ENCODE measurements at regions not wholly inside any gene's neighbourhood (a gene's known extent, or its start where the extent isn't known, plus 50 kb on each side); places are given as distances from the start of the nearest gene placed in this dataset.

GRCh38 chr9:3662671-3663070 lies 136.9 kb upstream of the RFX3 start:
- Histone ChIP-seq H2BK20ac (ENCODE audit: low read depth, low read length, poor library complexity, severe bottlenecking) (no peak overlapping the region), H3K9me3 (ENCODE audit: control insufficient read depth, low read depth, low read length) (no peaks in the 10 kb centered on the region), H3K27ac (ENCODE audit: insufficient read length, low read depth, low read length) (no peak overlapping the region), H3K79me2 (ENCODE audit: insufficient read depth, low read length) (no peaks in the 10 kb centered on the region), H2BK120ac (ENCODE audit: low read depth, low read length, poor library complexity, severe bottlenecking) (no peak overlapping the region), H2AK5ac (ENCODE audit: insufficient read length, low read length) (no peak overlapping the region), H3K4me2 (ENCODE audit: insufficient read depth, insufficient read length, low read length) (no peak overlapping the region), H4K8ac (replicated peaks; ENCODE audit: insufficient read length, low read depth, low read length) (no peak overlapping the region), H3K4ac (ENCODE audit: low read depth, low read length) (no peak overlapping the region), H4K5ac (ENCODE audit: insufficient read length, low read depth, low read length) (no peak overlapping the region), H3K79me1 (ENCODE audit: insufficient read depth, low read depth, low read length, poor library complexity, severe bottlenecking) (no peaks in the 10 kb centered on the region), H3K56ac (ENCODE audit: insufficient read length, low read depth, low read length) (no peak overlapping the region), H2BK15ac (ENCODE audit: low read depth, low read length) (no peak overlapping the region), H3K23ac (ENCODE audit: insufficient read length, low read depth, low read length) (no peak overlapping the region), H3K18ac (ENCODE audit: insufficient read length, low read depth, low read length) (no peak overlapping the region), H3K23me2 (ENCODE audit: insufficient read length, low read depth, low read length, poor library complexity, severe bottlenecking) (no peaks in the 10 kb centered on the region), H3K14ac (ENCODE audit: insufficient read depth, low read length) (no peak overlapping the region), H2BK12ac (ENCODE audit: insufficient read length, low read depth, low read length) (no peak overlapping the region), H3K9ac (ENCODE audit: extremely low read depth, insufficient read length, low read length) (no peak overlapping the region), H4K91ac (ENCODE audit: insufficient read length, low read depth, low read length) (no peak overlapping the region), H3K27me3 (ENCODE audit: insufficient read depth, low read length) (no peaks in the 10 kb centered on the region), H3T11ph (ENCODE audit: low read length) (no peak overlapping the region), H2AFZ (ENCODE audit: low read length) (no peak overlapping the region), H2BK5ac (ENCODE audit: insufficient read length, low read length) (no peak overlapping the region), H3K4me1 (ENCODE audit: insufficient read depth, low read length) (no peaks in the 10 kb centered on the region; the same call in 1 of the 2 replicates), H4K20me1 (ENCODE audit: control insufficient read depth, insufficient read depth, insufficient read length) (no peaks in the 10 kb centered on the region)
- no peak overlapping the region for H3K27ac Mint-ChIP-seq
- H3K36me3 Mint-ChIP-seq (ENCODE audit: insufficient read depth in 1 of 3, low read depth in 3 of 3) = no peaks in the 10 kb centered on the region
- peaks cover 12 to 18% of the 10 kb centered on the region in 2 experiments for H3K4me1 Mint-ChIP-seq
- no peak for TF ChIP-seq CTCF (conservative IDR thresholded peaks at IDR 0.05)
- no peak overlapping the region for H3K4me3 Mint-ChIP-seq
- DNase-seq = no peak
- H3K9me3 Mint-ChIP-seq = no peaks in the 10 kb centered on the region; a peak in 1 of 5 replicates
- no peaks in the 10 kb centered on the region for H3K27me3 Mint-ChIP-seq (ENCODE audit: low read depth)
- WGBS (ENCODE audit: extremely low coverage, insufficient read length, low lambda C conversion rate) = 100% methylated on average over 1 of the region's 4 CpGs

Measured in H9 (cell line).